Ovary (tissue), 3 donors: ENCODE measurements at regions not wholly inside any gene's neighbourhood (a gene's known extent, or its start where the extent isn't known, plus 50 kb on each side); places are given as distances from the start of the nearest gene placed in this dataset.

Experiments
- EP300 ChIP-seq: sonication (generic); formaldehyde crosslinking; IDR thresholded peaks from one replicate; pipeline ENCODE4 v1.6.1; 2017; ENCODE audit warnings: antibody characterized with exemption
- POLR2A ChIP-seq: fragments of 450-650 bp; IDR thresholded peaks from one replicate; pipeline ENCODE4 v1.6.1; 2017; ENCODE audit warnings: antibody characterized with exemption, mild to moderate bottlenecking, moderate library complexity
- TF ChIP-seq, protein P1 (sequence below), 3 donors: fragments of 450-650 bp in 2 of 3; fragments of 200-600 bp in 1 of 3; IDR thresholded peaks; one replicate each; pipeline versions ENCODE4 v1.5.1 to v1.8.0; 2016 to 2022; ENCODE audit warnings: antibody characterized with exemption in 3 of 3, mild to moderate bottlenecking in 1 of 3
- donor health status: DM: no; HTN: no; CAD: no.

- TF ChIP-seq, protein P1, sequence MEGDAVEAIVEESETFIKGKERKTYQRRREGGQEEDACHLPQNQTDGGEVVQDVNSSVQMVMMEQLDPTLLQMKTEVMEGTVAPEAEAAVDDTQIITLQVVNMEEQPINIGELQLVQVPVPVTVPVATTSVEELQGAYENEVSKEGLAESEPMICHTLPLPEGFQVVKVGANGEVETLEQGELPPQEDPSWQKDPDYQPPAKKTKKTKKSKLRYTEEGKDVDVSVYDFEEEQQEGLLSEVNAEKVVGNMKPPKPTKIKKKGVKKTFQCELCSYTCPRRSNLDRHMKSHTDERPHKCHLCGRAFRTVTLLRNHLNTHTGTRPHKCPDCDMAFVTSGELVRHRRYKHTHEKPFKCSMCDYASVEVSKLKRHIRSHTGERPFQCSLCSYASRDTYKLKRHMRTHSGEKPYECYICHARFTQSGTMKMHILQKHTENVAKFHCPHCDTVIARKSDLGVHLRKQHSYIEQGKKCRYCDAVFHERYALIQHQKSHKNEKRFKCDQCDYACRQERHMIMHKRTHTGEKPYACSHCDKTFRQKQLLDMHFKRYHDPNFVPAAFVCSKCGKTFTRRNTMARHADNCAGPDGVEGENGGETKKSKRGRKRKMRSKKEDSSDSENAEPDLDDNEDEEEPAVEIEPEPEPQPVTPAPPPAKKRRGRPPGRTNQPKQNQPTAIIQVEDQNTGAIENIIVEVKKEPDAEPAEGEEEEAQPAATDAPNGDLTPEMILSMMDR (IDR thresholded peaks at IDR 0.05), result no peak
- TF ChIP-seq EP300, result no peak
- TF ChIP-seq POLR2A, result no peak
Measured at GRCh38 chr14:62247266-62247665, 485.0 kb downstream of the SNAPC1 start.
